HepG2 (cell line): ENCODE measurements at regions not wholly inside any gene's neighbourhood (a gene's known extent, or its start where the extent isn't known, plus 50 kb on each side); places are given as distances from the start of the nearest gene placed in this dataset.

Experiments used
- SP4 ChIP-seq: sonication (generic); formaldehyde crosslinking; IDR thresholded peaks from 2 replicates; pipeline ENCODE4 v1.8.1; 2023; ENCODE audit warnings: mild to moderate bottlenecking, missing genetic modification reagents
- YY1 ChIP-seq: IDR thresholded peaks from 2 replicates; pipeline ENCODE4 v1.6.1; 2011; ENCODE audit warnings: low read length, low read depth, moderate library complexity, mild to moderate bottlenecking; ENCODE audit not compliant: insufficient read depth, insufficient replicate concordance
- ZNF788 ChIP-seq: sonication (generic); formaldehyde crosslinking; IDR thresholded peaks from 2 replicates; pipeline ENCODE4 v1.5.0; 2020; ENCODE audit warnings: mild to moderate bottlenecking, missing genetic modification reagents, borderline replicate concordance
- TF ChIP-seq, protein P1 (sequence below): sonication (generic); formaldehyde crosslinking; IDR thresholded peaks from 2 replicates; pipeline ENCODE4 v1.4.0; 2020; ENCODE audit warnings: missing genetic modification reagents
- TF ChIP-seq, protein P2 (sequence below): sonication (generic); formaldehyde crosslinking; IDR thresholded peaks from 2 replicates; pipeline ENCODE4 v1.5.0; 2020; ENCODE audit warnings: mild to moderate bottlenecking, missing genetic modification reagents, moderate library complexity

DNA sequence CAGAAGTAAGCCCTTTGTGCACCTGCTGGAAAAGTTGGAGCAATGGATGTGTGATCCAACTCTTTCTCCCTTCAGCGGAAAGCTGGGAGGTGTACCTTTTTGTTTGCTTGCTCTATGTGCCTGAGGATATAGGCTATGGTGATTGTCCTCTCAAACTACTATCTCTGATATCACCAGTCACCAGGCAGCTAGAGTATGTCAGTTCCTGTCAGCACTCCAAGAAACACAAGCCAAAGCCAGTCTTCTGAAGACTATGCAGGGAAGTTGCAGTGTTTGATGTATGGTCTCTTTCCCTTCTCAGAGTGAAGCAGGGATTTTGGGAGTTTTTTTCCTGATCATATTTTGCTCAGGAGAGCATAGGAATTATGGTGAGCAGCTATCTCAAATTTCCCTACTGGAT is 146.4 kb downstream of the PTH2R start:
- TF ChIP-seq, protein P1, sequence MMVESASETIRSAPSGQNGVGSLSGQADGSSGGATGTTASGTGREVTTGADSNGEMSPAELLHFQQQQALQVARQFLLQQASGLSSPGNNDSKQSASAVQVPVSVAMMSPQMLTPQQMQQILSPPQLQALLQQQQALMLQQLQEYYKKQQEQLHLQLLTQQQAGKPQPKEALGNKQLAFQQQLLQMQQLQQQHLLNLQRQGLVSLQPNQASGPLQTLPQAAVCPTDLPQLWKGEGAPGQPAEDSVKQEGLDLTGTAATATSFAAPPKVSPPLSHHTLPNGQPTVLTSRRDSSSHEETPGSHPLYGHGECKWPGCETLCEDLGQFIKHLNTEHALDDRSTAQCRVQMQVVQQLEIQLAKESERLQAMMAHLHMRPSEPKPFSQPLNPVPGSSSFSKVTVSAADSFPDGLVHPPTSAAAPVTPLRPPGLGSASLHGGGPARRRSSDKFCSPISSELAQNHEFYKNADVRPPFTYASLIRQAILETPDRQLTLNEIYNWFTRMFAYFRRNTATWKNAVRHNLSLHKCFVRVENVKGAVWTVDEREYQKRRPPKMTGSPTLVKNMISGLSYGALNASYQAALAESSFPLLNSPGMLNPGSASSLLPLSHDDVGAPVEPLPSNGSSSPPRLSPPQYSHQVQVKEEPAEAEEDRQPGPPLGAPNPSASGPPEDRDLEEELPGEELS = no peak
- TF ChIP-seq, protein P2, sequence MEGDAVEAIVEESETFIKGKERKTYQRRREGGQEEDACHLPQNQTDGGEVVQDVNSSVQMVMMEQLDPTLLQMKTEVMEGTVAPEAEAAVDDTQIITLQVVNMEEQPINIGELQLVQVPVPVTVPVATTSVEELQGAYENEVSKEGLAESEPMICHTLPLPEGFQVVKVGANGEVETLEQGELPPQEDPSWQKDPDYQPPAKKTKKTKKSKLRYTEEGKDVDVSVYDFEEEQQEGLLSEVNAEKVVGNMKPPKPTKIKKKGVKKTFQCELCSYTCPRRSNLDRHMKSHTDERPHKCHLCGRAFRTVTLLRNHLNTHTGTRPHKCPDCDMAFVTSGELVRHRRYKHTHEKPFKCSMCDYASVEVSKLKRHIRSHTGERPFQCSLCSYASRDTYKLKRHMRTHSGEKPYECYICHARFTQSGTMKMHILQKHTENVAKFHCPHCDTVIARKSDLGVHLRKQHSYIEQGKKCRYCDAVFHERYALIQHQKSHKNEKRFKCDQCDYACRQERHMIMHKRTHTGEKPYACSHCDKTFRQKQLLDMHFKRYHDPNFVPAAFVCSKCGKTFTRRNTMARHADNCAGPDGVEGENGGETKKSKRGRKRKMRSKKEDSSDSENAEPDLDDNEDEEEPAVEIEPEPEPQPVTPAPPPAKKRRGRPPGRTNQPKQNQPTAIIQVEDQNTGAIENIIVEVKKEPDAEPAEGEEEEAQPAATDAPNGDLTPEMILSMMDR (CRISPR knock-in tag) = no peak
- no peak for TF ChIP-seq YY1
- no peak for TF ChIP-seq ZNF788
- TF ChIP-seq SP4 (CRISPR knock-in tag) = no peak
